Fibroblast of skin of right quadriceps (primary cell): ENCODE measurements at regions not wholly inside any gene's neighbourhood (a gene's known extent, or its start where the extent isn't known, plus 50 kb on each side); places are given as distances from the start of the nearest gene placed in this dataset.
"Not testable (repeated sequence)": the region's sequence is repeated elsewhere in the genome, so short reads cannot be mapped to it uniquely, and the experiment has no call there.

Source experiments
- DNase-seq: peaks from one replicate; pipeline ENCODE4 v3.0.0-alpha.2; 2013

- DNase-seq, result no peak
These were observed 1093.0 kb upstream of the INTU start for GRCh38 chr4:126539771-126540170.

GRCh38 chr4:126541820-126542219 lies 1090.9 kb upstream of the INTU start:
- DNase-seq, result no peak

DNA sequence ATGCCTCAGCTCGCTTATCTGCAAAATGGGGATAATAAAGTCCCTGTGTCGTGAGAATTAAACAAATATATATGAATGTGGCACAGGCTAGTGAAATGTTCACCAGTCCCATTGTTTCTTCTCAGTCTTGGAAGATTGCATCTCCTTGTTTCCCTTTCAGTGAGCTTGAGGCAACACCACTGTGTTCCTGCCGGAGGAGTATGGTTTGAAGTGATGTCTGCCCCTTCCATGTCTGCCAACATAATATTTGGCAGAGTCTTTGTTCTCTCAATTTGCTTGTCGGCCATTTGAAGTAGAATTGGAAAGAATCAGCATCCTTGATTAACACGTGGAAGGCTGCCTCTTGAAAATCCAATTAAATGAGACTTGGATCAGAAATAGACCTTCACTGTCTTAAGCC lies 1088.5 kb upstream of the INTU start:
- DNase-seq, result no peak

GRCh38 chr4:126546197-126546596 lies 1086.6 kb upstream of the INTU start:
- not testable (repeated sequence) for DNase-seq

DNA sequence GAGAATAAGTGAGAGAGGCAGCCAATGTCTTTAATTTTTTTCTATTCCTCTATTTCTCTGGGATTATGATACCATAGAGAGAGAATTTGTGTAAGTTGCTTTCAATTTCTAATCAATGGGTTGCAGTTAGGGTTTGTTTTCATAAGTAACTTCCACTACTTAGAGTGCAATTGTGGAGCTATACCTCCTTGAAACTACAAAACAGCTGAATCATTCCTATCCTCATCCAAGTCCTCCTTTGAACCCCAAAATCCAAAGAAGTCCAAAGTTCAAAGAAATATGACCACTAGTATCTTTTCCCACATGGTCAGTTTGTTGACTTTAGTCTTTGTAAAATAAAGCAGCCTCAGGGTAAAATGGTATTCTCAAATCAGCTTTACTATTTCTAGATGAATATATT lies 1085.4 kb upstream of the INTU start:
- no peak for DNase-seq

DNA sequence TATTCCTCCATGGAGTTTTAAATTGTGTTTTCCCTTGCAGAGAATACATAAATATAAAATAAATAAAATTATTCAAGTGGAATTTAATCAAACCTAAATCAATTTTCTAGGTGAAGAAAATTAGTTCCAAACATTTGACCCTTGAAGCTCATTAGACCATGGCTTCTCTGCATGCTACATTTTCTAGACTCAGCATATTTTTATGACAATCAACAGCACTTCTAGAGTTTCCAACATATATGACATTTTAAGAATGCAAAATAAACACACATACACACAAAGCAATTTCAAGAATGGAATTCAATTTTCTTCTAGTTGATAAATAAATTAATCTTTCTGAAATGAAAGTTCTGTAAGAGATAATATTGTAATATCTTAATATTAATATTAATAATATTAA lies 1083.9 kb upstream of the INTU start:
- no peak for DNase-seq

DNA sequence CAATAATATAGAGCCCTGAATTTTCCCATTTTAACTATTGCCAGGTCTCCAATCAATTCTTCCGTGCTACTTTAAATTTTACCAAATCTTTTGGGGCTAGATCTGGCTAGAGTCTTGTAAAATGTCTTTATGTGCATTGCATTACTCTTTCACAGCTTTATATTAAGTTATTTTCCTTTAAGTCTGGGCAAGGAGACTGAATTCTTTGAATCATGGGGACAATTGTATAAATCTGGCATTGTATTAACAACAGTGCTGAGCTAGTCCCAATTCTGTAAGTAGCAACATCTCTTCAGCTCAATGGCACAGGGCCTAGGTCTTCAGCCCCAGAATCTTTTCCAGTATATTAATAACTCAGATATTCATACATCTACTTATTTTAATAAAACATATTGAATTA lies 1080.4 kb upstream of the INTU start:
- DNase-seq, result no peak

DNA sequence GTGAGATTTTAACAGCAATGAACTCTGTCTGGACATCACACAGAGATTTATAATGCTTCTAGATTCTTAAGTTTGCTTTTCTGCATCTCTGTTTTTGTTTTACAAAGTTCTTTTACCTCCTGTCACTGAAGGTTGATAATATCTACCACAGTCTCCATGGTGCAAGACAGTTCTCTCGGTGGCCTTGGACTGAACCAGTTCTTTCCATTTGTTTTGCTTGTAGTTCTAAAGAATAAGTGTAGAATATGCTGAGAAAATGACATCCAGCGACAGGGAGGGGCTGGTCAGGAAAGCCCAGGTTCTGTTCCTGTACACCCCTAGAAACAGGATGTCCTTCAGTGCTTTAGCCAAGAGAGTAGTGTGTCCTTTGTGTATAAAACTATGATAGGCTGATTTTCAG lies 1079.5 kb upstream of the INTU start:
- no peak for DNase-seq

DNA sequence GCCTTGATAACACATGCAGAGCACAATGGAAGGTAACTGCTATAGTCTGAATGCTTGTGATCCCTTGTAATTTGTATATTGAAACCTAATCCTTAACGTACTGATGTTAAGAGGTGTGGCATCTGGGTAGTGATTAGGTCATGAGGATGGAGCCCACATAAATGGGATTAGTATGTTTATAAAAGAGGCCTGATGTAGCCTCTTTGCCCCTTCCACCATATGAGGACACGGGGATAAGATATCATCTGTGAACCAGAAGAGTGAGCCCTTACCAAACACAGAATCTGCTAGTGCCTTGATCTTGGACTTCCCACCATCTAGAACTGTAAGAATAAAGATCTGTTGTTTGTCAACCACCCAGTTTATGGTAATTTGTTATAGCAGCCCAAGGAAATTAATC lies 1074.2 kb upstream of the INTU start:
- no peak for DNase-seq

GRCh38 chr4:126559961-126560360 lies 1072.8 kb upstream of the INTU start:
- DNase-seq, result no peak

GRCh38 chr4:126560794-126561193 lies 1072.0 kb upstream of the INTU start:
- DNase-seq, result no peak

DNA sequence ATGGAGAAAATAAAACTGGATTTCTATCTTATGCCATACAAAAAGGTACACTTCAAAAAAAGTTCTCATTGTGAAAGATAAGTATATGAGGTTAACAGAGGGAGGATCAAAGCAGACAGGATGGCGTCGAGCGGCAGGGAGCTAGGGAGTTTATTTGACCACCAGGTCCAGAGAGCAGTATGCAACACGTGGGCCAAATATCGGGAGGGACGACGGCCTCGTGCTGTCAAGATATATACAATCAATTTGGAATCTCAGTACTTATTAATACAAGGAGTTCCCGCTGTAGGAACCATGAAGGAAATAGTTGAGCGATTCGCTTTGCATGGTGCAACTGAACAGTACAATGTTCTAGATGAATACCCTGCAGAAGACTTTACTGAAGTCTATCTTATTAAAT lies 1069.4 kb upstream of the INTU start:
- no peak for DNase-seq

- no peak for DNase-seq
These were observed 1068.4 kb upstream of the INTU start for GRCh38 chr4:126564283-126564854.

DNA sequence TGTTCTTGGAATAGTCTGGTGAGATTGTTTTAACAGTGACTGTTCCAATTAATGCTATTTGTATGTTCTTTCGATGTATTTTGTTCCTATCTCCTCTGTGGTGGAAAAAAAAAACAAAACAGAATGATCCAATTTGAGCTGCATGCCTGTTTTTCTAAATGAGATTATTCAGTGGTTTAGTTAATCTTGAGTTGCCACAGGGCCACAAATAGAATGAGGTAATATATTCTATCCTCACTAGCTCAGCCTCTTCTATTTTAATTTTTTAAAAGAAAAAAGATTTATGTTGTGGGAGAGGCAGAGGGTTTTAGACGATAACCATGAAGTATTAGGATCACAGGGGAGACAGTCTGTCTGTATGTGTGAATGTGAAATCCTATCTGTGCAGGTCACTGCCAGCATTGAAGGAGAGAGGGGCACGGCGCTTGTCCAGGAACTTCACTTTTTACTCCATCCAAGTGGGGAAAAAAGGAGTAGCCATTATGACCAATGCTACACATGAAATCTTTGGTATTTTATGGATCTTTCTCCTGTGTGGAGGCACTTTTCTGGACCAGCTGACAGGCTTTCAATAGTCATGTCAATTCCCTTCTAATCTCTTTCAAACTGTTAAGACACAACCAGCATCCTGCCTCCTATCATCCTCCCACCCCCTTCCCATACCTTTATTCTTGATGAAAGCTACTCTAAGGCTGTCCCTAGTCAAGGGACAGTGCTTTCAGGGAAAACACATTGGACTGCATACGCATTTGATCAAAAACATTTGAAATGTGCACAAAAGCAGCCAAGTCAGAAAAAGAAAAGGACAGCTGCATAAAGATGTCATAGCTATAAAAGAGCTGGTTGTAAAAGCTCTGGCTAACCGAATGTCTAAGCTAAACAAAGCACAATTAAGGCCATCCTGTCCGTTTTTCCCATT lies 1063.8 kb upstream of the INTU start:
- DNase-seq, result no peak

DNA sequence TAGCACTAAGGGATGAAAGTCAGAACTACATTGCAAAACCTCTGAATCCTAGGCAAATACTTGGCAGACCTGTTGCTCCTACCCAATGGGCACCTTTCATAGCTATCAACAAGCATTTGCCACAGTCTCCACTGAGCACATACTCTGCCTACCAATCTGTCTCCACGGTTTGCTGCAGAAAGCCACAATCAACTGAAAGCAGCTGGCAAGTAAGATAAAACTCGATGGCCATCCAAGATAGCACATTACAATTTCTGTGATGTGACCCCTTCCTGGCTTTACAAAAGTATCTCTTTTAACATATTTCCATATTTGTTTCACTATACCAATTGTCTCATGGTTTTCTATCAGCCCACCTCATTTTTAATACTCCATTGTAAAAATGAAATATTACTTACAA lies 1060.5 kb upstream of the INTU start:
- DNase-seq, result no peak

GRCh38 chr4:126582737-126583136 lies 1050.0 kb upstream of the INTU start:
- DNase-seq, result no peak

- DNase-seq, result peak; percentile 9
These were observed 1049.2 kb upstream of the INTU start for GRCh38 chr4:126583509-126583908.

DNA sequence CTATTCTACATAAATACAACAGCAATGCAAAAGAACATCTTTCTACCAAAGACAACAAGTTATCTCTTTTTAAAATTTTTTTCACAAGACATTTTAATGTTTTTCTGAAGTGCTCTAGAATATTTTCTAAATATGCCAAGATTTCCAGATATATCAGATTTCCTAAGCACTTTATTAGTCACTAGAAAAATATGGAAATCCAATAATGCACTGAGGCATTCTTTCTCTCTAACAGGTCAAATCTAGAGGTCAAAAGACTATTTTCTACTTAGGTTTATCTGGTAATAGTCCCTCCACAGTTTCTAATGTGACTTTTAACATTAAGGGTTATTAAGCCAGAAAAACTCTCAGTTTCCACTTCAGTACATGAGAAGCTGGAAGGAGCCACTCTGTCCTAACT lies 1041.2 kb upstream of the INTU start:
- peak; percentile 23 for DNase-seq

- DNase-seq, result peak; percentile 6
These were observed 1040.7 kb upstream of the INTU start for GRCh38 chr4:126592088-126592487.

- DNase-seq, result no peak
These were observed 1039.1 kb upstream of the INTU start for GRCh38 chr4:126593626-126594025.

GRCh38 chr4:126595643-126596042 lies 1037.1 kb upstream of the INTU start:
- DNase-seq, result no peak

GRCh38 chr4:126599746-126600145 lies 1033.0 kb upstream of the INTU start:
- DNase-seq, result peak; percentile 26

DNA sequence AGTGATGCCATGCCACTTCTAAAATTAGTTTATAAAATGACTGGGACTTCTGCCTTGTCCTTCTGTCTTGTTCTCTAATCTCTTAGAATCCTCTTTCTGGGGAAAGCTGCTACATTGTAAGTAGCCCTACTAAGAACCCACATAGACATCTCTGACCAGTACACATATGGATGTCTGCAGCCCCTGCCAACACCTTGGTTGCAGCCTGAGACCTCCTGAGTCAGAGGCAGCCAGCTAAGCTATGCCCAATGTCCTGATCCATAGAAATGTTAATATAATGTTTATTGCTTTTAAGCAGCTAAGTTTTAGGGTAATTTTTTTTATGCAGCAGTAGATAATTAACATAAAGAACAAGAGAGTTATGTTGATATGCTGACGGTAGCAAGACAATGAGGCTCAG lies 1029.5 kb upstream of the INTU start:
- DNase-seq, result no peak

GRCh38 chr4:126603825-126604224 lies 1028.9 kb upstream of the INTU start:
- DNase-seq, result no peak
